SK-N-SH (cell line): ENCODE measurements at regions not wholly inside any gene's neighbourhood (a gene's known extent, or its start where the extent isn't known, plus 50 kb on each side); places are given as distances from the start of the nearest gene placed in this dataset.

Experiments used
- CTCF ChIA-PET: fragments of 300-600, 350-600 bp; formaldehyde crosslinking; extraction: SDS; loops from one replicate; lab custom pipeline; 2021; lab: Yijun Ruan, JAX
- POLR2A ChIA-PET: fragments of 350-600 bp; sonication (Branson Sonifier 250); formaldehyde crosslinking; extraction: SDS; loops from one replicate; lab custom pipeline; 2020; ENCODE audit warnings: antibody characterized with exemption, inconsistent platforms; lab: Yijun Ruan, JAX
- DNase-seq: peaks from one replicate; pipeline ENCODE4 v3.0.0; 2012
- H2AFZ ChIP-seq: fragments of 200-600 bp; sonication (generic); 2 replicates; pipeline ENCODE4 v1.8.1; 2016; ENCODE audit warnings: antibody characterized with exemption, mild to moderate bottlenecking, low read depth
- H3F3A ChIP-seq: fragments of 200-600 bp; sonication (generic); replicated peaks from 2 replicates; pipeline ENCODE3; 2016; ENCODE audit warnings: antibody characterized with exemption, mild to moderate bottlenecking; ENCODE audit not compliant: insufficient read depth
- H3K27ac ChIP-seq, 2 experiments: fragments of 200-500 bp in 1 of 2; fragments of 200-600 bp in 1 of 2; sonication (Bioruptor generic) in 1 of 2; sonication (generic), shearing (Covaris generic) in 1 of 2; 2 replicates each; pipeline versions ENCODE4 v1.5.1 to v1.6.1; 2014 to 2016; ENCODE audit warnings: low read depth in 2 of 2, inconsistent platforms in 1 of 2, low read length in 1 of 2, mild to moderate bottlenecking in 1 of 2, mixed read lengths in 1 of 2
- H3K27me3 ChIP-seq: fragments of 200-600 bp; sonication (generic), shearing (Covaris generic); 2 replicates; pipeline ENCODE4 v1.6.1; 2016; ENCODE audit warnings: mixed run types; ENCODE audit not compliant: insufficient read depth
- H3K36me3 ChIP-seq, 2 experiments: fragments of 200-500 bp in 1 of 2; fragments of 200-600 bp in 1 of 2; sonication (Bioruptor generic) in 1 of 2; sonication (generic) in 1 of 2; replicated peaks in 1 of 2; 2 replicates each; pipeline versions ENCODE3 to v1.5.1; 2014 to 2016; ENCODE audit warnings: low read length in 1 of 2, mild to moderate bottlenecking in 1 of 2; ENCODE audit not compliant: insufficient read depth in 2 of 2, control insufficient read depth in 1 of 2
- H3K4me1 ChIP-seq, 2 experiments: fragments of 200-500 bp in 1 of 2; fragments of 200-600 bp in 1 of 2; sonication (Bioruptor generic) in 1 of 2; sonication (generic), shearing (Covaris generic) in 1 of 2; 2 replicates each; pipeline versions ENCODE4 v1.5.1 to v1.6.1; 2014 to 2016; ENCODE audit warnings: low read depth in 1 of 2, low read length in 1 of 2, mixed run types in 1 of 2; ENCODE audit not compliant: insufficient read depth in 2 of 2, control insufficient read depth in 1 of 2
- H3K4me2 ChIP-seq: fragments of 200-600 bp; sonication (generic), shearing (Covaris generic); 2 replicates; pipeline ENCODE4 v1.6.1; 2017; ENCODE audit warnings: mixed run types
- H3K4me3 ChIP-seq, 2 experiments: fragments of 200-500 bp in 1 of 2; fragments of 200-600 bp in 1 of 2; sonication (Bioruptor generic) in 1 of 2; sonication (generic), shearing (Covaris generic) in 1 of 2; 2 replicates each; pipeline versions ENCODE4 v1.5.1 to v1.8.1; 2014 to 2016; ENCODE audit warnings: low read depth in 2 of 2, inconsistent platforms in 1 of 2, low read length in 1 of 2, mild to moderate bottlenecking in 1 of 2, mixed read lengths in 1 of 2, moderate library complexity in 1 of 2
- H3K79me2 ChIP-seq: fragments of 200-600 bp; sonication (generic); 2 replicates; pipeline ENCODE4 v1.8.1; 2017; ENCODE audit warnings: mild to moderate bottlenecking; ENCODE audit not compliant: insufficient read depth
- H3K9ac ChIP-seq: fragments of 200-600 bp; sonication (generic); 2 replicates; pipeline ENCODE4 v1.6.1; 2017; ENCODE audit warnings: mixed run types
- H3K9me2 ChIP-seq: fragments of 200-600 bp; sonication (generic); 2 replicates; pipeline ENCODE4 v1.6.1; 2017; ENCODE audit warnings: mixed run types
- H3K9me3 ChIP-seq: fragments of 200-600 bp; sonication (generic); 2 replicates; pipeline ENCODE4 v1.6.1; 2017; ENCODE audit warnings: mixed run types, mild to moderate bottlenecking, moderate library complexity
- H4K20me1 ChIP-seq: fragments of 200-600 bp; sonication (generic); 2 replicates; pipeline ENCODE4 v1.6.1; 2017; ENCODE audit warnings: mild to moderate bottlenecking, mixed run types; ENCODE audit not compliant: insufficient read depth
- ELF1 ChIP-seq: IDR thresholded peaks from 2 replicates; pipeline ENCODE4 v1.4.0; 2012
- FOSL2 ChIP-seq: IDR thresholded peaks from 2 replicates; pipeline ENCODE4 v1.4.0; 2012; ENCODE audit warnings: low read depth, mild to moderate bottlenecking, moderate library complexity, borderline replicate concordance
- GABPA ChIP-seq: IDR thresholded peaks from 2 replicates; pipeline ENCODE4 v1.4.0; 2012; ENCODE audit warnings: low read depth, mild to moderate bottlenecking
- MEF2A ChIP-seq: IDR thresholded peaks from 2 replicates; pipeline ENCODE4 v1.4.0; 2012; ENCODE audit warnings: low read depth, borderline replicate concordance
- NFIC ChIP-seq: IDR thresholded peaks from 2 replicates; pipeline ENCODE4 v1.4.0; 2012; ENCODE audit warnings: borderline replicate concordance
- PBX3 ChIP-seq: IDR thresholded peaks from 2 replicates; pipeline ENCODE4; 2012
- RCOR1 ChIP-seq: fragments of 150-350 bp; IDR thresholded peaks from 2 replicates; pipeline ENCODE4 v1.6.1; 2017; ENCODE audit warnings: antibody characterized with exemption, low read length
- RFX5 ChIP-seq: IDR thresholded peaks from 2 replicates; pipeline ENCODE4 v1.6.1; 2012; ENCODE audit warnings: mild to moderate bottlenecking, improper control_type of control experiment, low read length
- RXRA ChIP-seq: IDR thresholded peaks from 2 replicates; pipeline ENCODE4 v1.4.0; 2012; ENCODE audit warnings: low read depth, mild to moderate bottlenecking, borderline replicate concordance
- TCF12 ChIP-seq: IDR thresholded peaks from 2 replicates; pipeline ENCODE4 v1.4.0; 2012
- YY1 ChIP-seq: IDR thresholded peaks from 2 replicates; pipeline ENCODE4 v1.4.0; 2012; ENCODE audit warnings: low read depth, mild to moderate bottlenecking
- WGBS: methylation state at CpG from one replicate; pipeline ENCODE4 v1.1.6; 2017; ENCODE audit warnings: low lambda C conversion rate; 5-methylcytosine and 5-hydroxymethylcytosine counted together
- TF ChIP-seq, protein P1 (sequence below): fragments of 150-350 bp; IDR thresholded peaks from 2 replicates; pipeline ENCODE4 v1.6.1; 2016; ENCODE audit warnings: mild to moderate bottlenecking, low read depth, low read length
- TF ChIP-seq, protein P2 (sequence below): IDR thresholded peaks from 2 replicates; pipeline ENCODE4 v1.4.0; 2012; ENCODE audit warnings: low read depth
- TF ChIP-seq, protein P3 (sequence below): IDR thresholded peaks from 2 replicates; pipeline ENCODE4 v1.4.0; 2012; ENCODE audit warnings: low read depth, borderline replicate concordance

DNA sequence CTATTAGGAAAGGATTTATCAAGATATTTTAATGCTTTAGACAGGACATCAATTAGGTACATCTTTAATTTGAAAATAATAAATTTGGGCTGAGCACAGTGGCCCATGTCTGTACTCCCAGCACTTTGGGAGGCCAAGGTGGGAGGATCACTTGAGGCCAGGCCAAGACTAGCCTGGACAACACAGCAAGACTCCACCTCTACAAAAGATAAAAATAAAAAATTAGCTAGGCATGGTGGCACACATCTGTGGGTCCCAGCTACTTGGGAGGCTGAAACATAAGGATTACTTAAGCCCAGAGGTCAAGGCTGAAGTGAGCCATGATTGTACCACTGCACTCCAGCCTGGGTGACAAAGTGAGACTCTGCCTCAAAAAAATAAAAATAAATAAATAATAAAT lies 59.6 kb upstream of the IRF2 start:
- ChIA-PET CTCF (interaction anchor here (1.2 to 3.1 kb wide), 2 partner anchors 19 to 270 kb away, joined by 3 to 11 read pairs; no protein-coding TSS in a partner anchor), POLR2A (no interaction called here)
- Histone ChIP-seq H3K9ac (no peak overlapping the region), H3F3A (peaks cover 30% of the 10 kb centered on the region), H3K27me3 (no peaks in the 10 kb centered on the region), H3K4me2 (no peak overlapping the region), H3K79me2 (peaks cover 7% of the 10 kb centered on the region), H4K20me1 (no peaks in the 10 kb centered on the region)
- TF ChIP-seq FOSL2 (no peak), GABPA (no peak), NFIC (no peak)
- TF ChIP-seq, protein P1, sequence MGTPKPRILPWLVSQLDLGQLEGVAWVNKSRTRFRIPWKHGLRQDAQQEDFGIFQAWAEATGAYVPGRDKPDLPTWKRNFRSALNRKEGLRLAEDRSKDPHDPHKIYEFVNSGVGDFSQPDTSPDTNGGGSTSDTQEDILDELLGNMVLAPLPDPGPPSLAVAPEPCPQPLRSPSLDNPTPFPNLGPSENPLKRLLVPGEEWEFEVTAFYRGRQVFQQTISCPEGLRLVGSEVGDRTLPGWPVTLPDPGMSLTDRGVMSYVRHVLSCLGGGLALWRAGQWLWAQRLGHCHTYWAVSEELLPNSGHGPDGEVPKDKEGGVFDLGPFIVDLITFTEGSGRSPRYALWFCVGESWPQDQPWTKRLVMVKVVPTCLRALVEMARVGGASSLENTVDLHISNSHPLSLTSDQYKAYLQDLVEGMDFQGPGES = no peak
- TF ChIP-seq, protein P2, sequence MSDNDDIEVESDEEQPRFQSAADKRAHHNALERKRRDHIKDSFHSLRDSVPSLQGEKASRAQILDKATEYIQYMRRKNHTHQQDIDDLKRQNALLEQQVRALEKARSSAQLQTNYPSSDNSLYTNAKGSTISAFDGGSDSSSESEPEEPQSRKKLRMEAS = no peak
- TF ChIP-seq, all 33 proteins: peak for 0
- Histone ChIP-seq H3K4me3 (no peak overlapping the region), H2AFZ (peak overlapping the region; percentile 21; the same call in 1 of the 2 replicates), H3K36me3 (no peaks in the 10 kb centered on the region), H3K27ac (peak overlapping the region in 1 of 2 experiments; percentile 85; a peak in 2 of 4 replicates), H3K9me3 (no peaks in the 10 kb centered on the region), H3K4me1 (peaks cover 4 to 8% of the 10 kb centered on the region in 2 experiments; a peak in 3 of 4 replicates), H3K9me2 (no peaks in the 10 kb centered on the region)
- no peak for DNase-seq

DNA sequence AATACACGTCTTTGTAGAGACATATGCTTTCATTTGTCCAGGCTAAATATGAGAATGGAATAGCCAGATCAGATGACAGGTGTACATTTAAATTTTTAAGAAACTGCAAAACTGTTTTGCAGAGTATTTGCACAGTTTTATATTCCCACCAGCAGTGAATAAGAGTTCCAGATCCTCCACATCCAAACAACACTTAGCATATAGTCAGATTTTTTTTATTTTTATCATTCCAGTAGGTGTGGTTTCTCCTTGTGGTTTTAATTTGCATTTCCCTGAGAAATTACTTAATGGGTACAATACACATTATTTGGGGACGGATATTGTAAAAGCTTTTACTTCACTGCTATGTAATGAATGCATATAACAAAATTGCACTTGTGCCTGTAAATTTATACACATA lies 56.7 kb upstream of the IRF2 start:
- Histone ChIP-seq H3K9me2 (no peaks in the 10 kb centered on the region), H3K9me3 (no peaks in the 10 kb centered on the region), H3K4me2 (no peak overlapping the region), H3K4me3 (no peak overlapping the region), H3K36me3 (no peaks in the 10 kb centered on the region), H3F3A (peaks cover 20% of the 10 kb centered on the region), H3K9ac (no peak overlapping the region), H2AFZ (no peak overlapping the region), H3K27me3 (no peaks in the 10 kb centered on the region), H3K27ac (no peak overlapping the region), H4K20me1 (no peaks in the 10 kb centered on the region)
- ChIA-PET CTCF (no interaction called here), POLR2A (no interaction called here)
- 84% methylated on average over 2 of the region's 2 CpGs for WGBS
- DNase-seq = no peak
- TF ChIP-seq, protein P3, sequence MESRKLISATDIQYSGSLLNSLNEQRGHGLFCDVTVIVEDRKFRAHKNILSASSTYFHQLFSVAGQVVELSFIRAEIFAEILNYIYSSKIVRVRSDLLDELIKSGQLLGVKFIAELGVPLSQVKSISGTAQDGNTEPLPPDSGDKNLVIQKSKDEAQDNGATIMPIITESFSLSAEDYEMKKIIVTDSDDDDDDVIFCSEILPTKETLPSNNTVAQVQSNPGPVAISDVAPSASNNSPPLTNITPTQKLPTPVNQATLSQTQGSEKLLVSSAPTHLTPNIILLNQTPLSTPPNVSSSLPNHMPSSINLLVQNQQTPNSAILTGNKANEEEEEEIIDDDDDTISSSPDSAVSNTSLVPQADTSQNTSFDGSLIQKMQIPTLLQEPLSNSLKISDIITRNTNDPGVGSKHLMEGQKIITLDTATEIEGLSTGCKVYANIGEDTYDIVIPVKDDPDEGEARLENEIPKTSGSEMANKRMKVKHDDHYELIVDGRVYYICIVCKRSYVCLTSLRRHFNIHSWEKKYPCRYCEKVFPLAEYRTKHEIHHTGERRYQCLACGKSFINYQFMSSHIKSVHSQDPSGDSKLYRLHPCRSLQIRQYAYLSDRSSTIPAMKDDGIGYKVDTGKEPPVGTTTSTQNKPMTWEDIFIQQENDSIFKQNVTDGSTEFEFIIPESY = no peak
- TF ChIP-seq YY1 = no peak
- TF ChIP-seq, all 33 proteins: peak for 0
- peaks cover 2 to 8% of the 10 kb centered on the region in 2 experiments; a peak in 3 of 4 replicates for H3K4me1 ChIP-seq
- H3K79me2 ChIP-seq = no peaks in the 10 kb centered on the region

DNA sequence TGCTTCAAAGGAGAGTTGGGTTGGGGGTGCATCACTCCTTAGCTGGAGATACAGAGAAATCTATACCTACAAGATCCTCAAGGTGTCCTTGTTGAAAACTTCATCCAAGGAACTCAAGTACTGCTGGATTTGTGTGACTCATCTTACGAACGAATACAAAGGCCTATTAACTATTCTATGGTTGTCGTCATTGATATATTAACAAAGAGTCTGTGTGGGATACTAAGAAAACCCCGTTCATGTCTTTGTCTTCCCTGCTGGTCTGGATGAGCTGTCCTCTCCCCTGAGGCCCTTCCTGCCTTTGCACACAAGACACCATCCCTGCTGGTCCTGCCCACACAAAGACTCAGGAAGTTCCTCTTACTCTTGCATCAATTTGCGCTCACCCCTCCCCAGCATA lies 54.9 kb upstream of the IRF2 start:
- Histone ChIP-seq H3F3A (peaks cover 6% of the 10 kb centered on the region), H3K79me2 (no peaks in the 10 kb centered on the region), H3K9me2 (no peaks in the 10 kb centered on the region), H3K27me3 (no peaks in the 10 kb centered on the region), H3K27ac (no peak overlapping the region), H2AFZ (no peak overlapping the region), H3K4me2 (no peak overlapping the region), H3K9ac (no peak overlapping the region), H3K4me1 (no peaks in the 10 kb centered on the region; a peak in 1 of 4 replicates), H3K36me3 (no peaks in the 10 kb centered on the region), H4K20me1 (no peaks in the 10 kb centered on the region), H3K9me3 (no peaks in the 10 kb centered on the region), H3K4me3 (no peak overlapping the region)
- WGBS = 64% methylated on average over 5 of the region's 5 CpGs
- DNase-seq = no peak
- ChIA-PET CTCF (interaction anchor here (1.2 kb wide), 2 partner anchors 264 to 265 kb away, joined by 3 read pairs; no protein-coding TSS in a partner anchor), POLR2A (no interaction called here)
- TF ChIP-seq RCOR1 (no peak), RFX5 (no peak), TCF12 (no peak), RXRA (no peak), ELF1 (no peak), MEF2A (no peak), PBX3 (no peak)
- TF ChIP-seq, protein P3 = no peak
